Neural cell (in vitro differentiated cells): ENCODE measurements at regions not wholly inside any gene's neighbourhood (a gene's known extent, or its start where the extent isn't known, plus 50 kb on each side); places are given as distances from the start of the nearest gene placed in this dataset.
A peak's percentile ranks its signal among the peaks of the same experiment; 100 is the strongest.

Source experiments
- H2AFZ ChIP-seq: fragments of 200-600, 300-800 bp; sonication (generic), shearing (Covaris generic); 2 replicates; pipeline ENCODE4 v1.6.0; 2014; ENCODE audit warnings: low read depth, mild to moderate bottlenecking, antibody characterized with exemption, low read length, moderate library complexity
- H3F3A ChIP-seq: fragments of 200-600 bp; shearing (Covaris generic); 2 replicates; pipeline ENCODE4 v1.6.1; 2016; ENCODE audit warnings: mild to moderate bottlenecking, moderate library complexity, mixed read lengths, antibody characterized with exemption, low read length; ENCODE audit not compliant: insufficient read depth, poor library complexity, severe bottlenecking
- H3K27ac ChIP-seq: fragments of 200-600, 300-800 bp; sonication (generic), shearing (Covaris generic); 2 replicates; pipeline ENCODE4 v1.5.1; 2014; ENCODE audit warnings: mild to moderate bottlenecking, low read length, moderate library complexity
- H3K27me3 ChIP-seq: fragments of 300-800, 200-600 bp; sonication (generic), shearing (Covaris generic); 2 replicates; pipeline ENCODE4 v1.6.0; 2014; ENCODE audit warnings: mild to moderate bottlenecking, low read depth, low read length, moderate library complexity; ENCODE audit not compliant: insufficient read depth
- H3K36me3 ChIP-seq: fragments of 300-800, 200-600 bp; sonication (generic), shearing (Covaris generic); 2 replicates; pipeline ENCODE4 v1.5.1; 2014; ENCODE audit warnings: mild to moderate bottlenecking, antibody characterized with exemption, low read length, moderate library complexity; ENCODE audit not compliant: insufficient read depth
- H3K4me2 ChIP-seq: fragments of 300-800, 200-600 bp; sonication (generic), shearing (Covaris generic); 2 replicates; pipeline ENCODE4 v1.6.0; 2014; ENCODE audit warnings: mild to moderate bottlenecking, low read length
- H3K4me3 ChIP-seq: fragments of 300-800, 200-600 bp; sonication (generic), shearing (Covaris generic); 2 replicates; pipeline ENCODE4 v1.5.1; 2014; ENCODE audit warnings: mild to moderate bottlenecking, low read length, moderate library complexity
- H3K79me2 ChIP-seq: fragments of 200-600 bp; shearing (Covaris generic); replicated peaks from 2 replicates; pipeline ENCODE4 v1.6.0; 2014; ENCODE audit warnings: mild to moderate bottlenecking, low read length, moderate library complexity; ENCODE audit not compliant: insufficient read depth
- H3K9ac ChIP-seq: fragments of 300-800, 200-600 bp; sonication (generic), shearing (Covaris generic); 2 replicates; pipeline ENCODE4 v1.6.1; 2016; ENCODE audit warnings: mild to moderate bottlenecking, low read length, mixed read lengths
- H3K9me2 ChIP-seq: fragments of 200-600 bp; shearing (Covaris generic); 2 replicates; pipeline ENCODE4 v1.6.1; 2016; ENCODE audit warnings: mild to moderate bottlenecking, low read length, mixed read lengths; ENCODE audit not compliant: insufficient read depth
- H3K9me3 ChIP-seq: fragments of 200-600, 300-800 bp; sonication (generic), shearing (Covaris generic); 2 replicates; pipeline ENCODE4 v1.6.1; 2016; ENCODE audit warnings: mild to moderate bottlenecking, mixed run types, low read length, moderate library complexity, mixed read lengths
- H4K20me1 ChIP-seq: fragments of 200-600 bp; shearing (Covaris generic); 2 replicates; pipeline ENCODE4 v1.6.1; 2016; ENCODE audit warnings: mild to moderate bottlenecking, mixed run types; ENCODE audit not compliant: insufficient read depth
- EP300 ChIP-seq: fragments of 450-650 bp; conservative IDR thresholded peaks from 2 replicates; pipeline ENCODE4 v1.6.1; 2014; ENCODE audit warnings: antibody characterized with exemption, mild to moderate bottlenecking, moderate library complexity; ENCODE audit not compliant: poor library complexity, severe bottlenecking
- EZH2 ChIP-seq: fragments of 200-600, 300-800 bp; shearing (Covaris generic), sonication (generic); IDR thresholded peaks from 2 replicates; pipeline ENCODE4 v1.6.1; 2014; ENCODE audit warnings: antibody characterized with exemption, low read length, borderline replicate concordance, mild to moderate bottlenecking; ENCODE audit not compliant: insufficient read depth, poor library complexity, severe bottlenecking
- MXI1 ChIP-seq: fragments of 450-650 bp; conservative IDR thresholded peaks from 2 replicates; pipeline ENCODE4 v1.6.1; 2014; ENCODE audit warnings: antibody characterized with exemption, mild to moderate bottlenecking; ENCODE audit not compliant: poor library complexity, severe bottlenecking
- POLR2AphosphoS5 ChIP-seq: IDR thresholded peaks from 2 replicates; pipeline ENCODE4 v1.6.1; 2012
- RAD21 ChIP-seq: fragments of 450-650 bp; conservative IDR thresholded peaks from 2 replicates; pipeline ENCODE4 v1.6.1; 2014; ENCODE audit warnings: antibody characterized with exemption, mild to moderate bottlenecking, moderate library complexity
- SMC3 ChIP-seq: fragments of 450-650 bp; conservative IDR thresholded peaks from 2 replicates; pipeline ENCODE4 v1.6.1; 2014; ENCODE audit warnings: antibody characterized with exemption, mild to moderate bottlenecking, moderate library complexity; ENCODE audit not compliant: poor library complexity
- TAF1 ChIP-seq: IDR thresholded peaks from 2 replicates; pipeline ENCODE4 v1.6.1; 2012; ENCODE audit warnings: low read depth
- TF ChIP-seq, protein P1 (sequence below): IDR thresholded peaks from 2 replicates; pipeline ENCODE4 v1.6.1; 2012; ENCODE audit warnings: borderline replicate concordance
- TF ChIP-seq, protein P2 (sequence below): fragments of 450-650 bp; IDR thresholded peaks from 2 replicates; pipeline ENCODE4 v1.5.1; 2014; ENCODE audit warnings: antibody characterized with exemption, mild to moderate bottlenecking, moderate library complexity; ENCODE audit not compliant: poor library complexity, severe bottlenecking

DNA sequence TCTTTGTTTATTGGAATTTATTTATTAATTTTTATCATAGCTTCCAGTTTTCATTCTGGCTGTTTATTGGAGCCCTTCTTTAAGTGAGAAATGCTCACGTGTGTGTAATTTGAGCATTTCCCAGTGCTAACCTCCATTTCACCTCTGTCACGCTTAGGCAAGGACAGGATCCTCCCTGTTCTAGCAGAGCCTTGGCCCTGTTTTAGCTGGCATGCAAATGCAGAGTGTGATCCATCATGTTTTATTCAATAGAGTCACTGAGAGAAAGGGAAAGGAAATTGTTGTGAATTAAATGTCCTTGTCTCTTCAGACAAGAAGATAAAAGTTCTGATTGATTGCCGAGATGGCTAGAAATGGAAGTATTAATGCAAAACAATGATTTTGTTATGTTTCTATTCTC is 137.3 kb upstream of the ACO1 start:
- H3K4me3 ChIP-seq, result no peak overlapping the region
- H4K20me1 ChIP-seq, result no peaks in the 10 kb centered on the region
- H3K27me3 ChIP-seq, result no peaks in the 10 kb centered on the region
- no peak overlapping the region for H3K9ac ChIP-seq
- no peak overlapping the region for H3K4me2 ChIP-seq
- H3K9me2 ChIP-seq, result no peaks in the 10 kb centered on the region
- no peaks in the 10 kb centered on the region for H3F3A ChIP-seq
- TF ChIP-seq POLR2AphosphoS5, result peak; percentile 35
- no peak for TF ChIP-seq SMC3
- TF ChIP-seq EP300, result peak; percentile 68
- no peak for TF ChIP-seq MXI1
- H3K9me3 ChIP-seq, result no peaks in the 10 kb centered on the region
- H3K36me3 ChIP-seq, result no peaks in the 10 kb centered on the region
- peak overlapping the region; percentile 52 for H3K27ac ChIP-seq
- H3K79me2 ChIP-seq, result no peaks in the 10 kb centered on the region
- no peak overlapping the region for H2AFZ ChIP-seq

DNA sequence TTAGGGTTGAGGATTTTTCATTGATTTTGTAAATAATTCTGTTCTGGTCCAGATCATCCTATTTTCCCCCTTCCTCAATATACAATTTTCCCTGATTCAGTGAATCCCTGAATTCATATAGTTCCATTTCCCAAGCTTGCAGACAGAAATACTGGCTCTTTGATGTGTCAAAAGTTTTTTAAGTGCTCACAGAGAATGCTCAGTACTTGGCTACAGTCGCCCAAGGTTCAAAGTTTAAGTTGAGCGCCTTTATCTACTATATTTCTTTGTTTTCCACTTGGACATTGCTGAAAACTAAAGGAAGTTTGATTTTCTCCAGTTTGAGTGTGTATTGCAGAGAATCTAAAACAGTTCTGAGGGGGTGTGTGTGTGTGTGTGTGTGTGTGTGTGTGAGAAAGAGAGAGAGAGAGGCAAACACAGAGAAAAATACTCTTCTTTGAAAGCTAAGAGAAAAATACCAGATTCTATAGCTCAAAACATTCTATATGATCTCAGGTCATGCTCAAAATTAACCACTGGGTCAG is 136.2 kb upstream of the ACO1 start:
- Histone ChIP-seq H3K27ac (no peak overlapping the region), H3K9me2 (no peaks in the 10 kb centered on the region), H3K4me3 (no peak overlapping the region), H3K27me3 (no peaks in the 10 kb centered on the region), H3K36me3 (no peaks in the 10 kb centered on the region), H3F3A (no peaks in the 10 kb centered on the region), H2AFZ (no peak overlapping the region), H3K79me2 (no peaks in the 10 kb centered on the region), H3K9me3 (no peaks in the 10 kb centered on the region), H3K4me2 (no peak overlapping the region), H3K9ac (no peak overlapping the region), H4K20me1 (no peaks in the 10 kb centered on the region)
- TF ChIP-seq, protein P1, sequence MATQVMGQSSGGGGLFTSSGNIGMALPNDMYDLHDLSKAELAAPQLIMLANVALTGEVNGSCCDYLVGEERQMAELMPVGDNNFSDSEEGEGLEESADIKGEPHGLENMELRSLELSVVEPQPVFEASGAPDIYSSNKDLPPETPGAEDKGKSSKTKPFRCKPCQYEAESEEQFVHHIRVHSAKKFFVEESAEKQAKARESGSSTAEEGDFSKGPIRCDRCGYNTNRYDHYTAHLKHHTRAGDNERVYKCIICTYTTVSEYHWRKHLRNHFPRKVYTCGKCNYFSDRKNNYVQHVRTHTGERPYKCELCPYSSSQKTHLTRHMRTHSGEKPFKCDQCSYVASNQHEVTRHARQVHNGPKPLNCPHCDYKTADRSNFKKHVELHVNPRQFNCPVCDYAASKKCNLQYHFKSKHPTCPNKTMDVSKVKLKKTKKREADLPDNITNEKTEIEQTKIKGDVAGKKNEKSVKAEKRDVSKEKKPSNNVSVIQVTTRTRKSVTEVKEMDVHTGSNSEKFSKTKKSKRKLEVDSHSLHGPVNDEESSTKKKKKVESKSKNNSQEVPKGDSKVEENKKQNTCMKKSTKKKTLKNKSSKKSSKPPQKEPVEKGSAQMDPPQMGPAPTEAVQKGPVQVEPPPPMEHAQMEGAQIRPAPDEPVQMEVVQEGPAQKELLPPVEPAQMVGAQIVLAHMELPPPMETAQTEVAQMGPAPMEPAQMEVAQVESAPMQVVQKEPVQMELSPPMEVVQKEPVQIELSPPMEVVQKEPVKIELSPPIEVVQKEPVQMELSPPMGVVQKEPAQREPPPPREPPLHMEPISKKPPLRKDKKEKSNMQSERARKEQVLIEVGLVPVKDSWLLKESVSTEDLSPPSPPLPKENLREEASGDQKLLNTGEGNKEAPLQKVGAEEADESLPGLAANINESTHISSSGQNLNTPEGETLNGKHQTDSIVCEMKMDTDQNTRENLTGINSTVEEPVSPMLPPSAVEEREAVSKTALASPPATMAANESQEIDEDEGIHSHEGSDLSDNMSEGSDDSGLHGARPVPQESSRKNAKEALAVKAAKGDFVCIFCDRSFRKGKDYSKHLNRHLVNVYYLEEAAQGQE, result no peak
- no peak for TF ChIP-seq TAF1
- TF ChIP-seq EZH2, result no peak
- TF ChIP-seq, protein P2, sequence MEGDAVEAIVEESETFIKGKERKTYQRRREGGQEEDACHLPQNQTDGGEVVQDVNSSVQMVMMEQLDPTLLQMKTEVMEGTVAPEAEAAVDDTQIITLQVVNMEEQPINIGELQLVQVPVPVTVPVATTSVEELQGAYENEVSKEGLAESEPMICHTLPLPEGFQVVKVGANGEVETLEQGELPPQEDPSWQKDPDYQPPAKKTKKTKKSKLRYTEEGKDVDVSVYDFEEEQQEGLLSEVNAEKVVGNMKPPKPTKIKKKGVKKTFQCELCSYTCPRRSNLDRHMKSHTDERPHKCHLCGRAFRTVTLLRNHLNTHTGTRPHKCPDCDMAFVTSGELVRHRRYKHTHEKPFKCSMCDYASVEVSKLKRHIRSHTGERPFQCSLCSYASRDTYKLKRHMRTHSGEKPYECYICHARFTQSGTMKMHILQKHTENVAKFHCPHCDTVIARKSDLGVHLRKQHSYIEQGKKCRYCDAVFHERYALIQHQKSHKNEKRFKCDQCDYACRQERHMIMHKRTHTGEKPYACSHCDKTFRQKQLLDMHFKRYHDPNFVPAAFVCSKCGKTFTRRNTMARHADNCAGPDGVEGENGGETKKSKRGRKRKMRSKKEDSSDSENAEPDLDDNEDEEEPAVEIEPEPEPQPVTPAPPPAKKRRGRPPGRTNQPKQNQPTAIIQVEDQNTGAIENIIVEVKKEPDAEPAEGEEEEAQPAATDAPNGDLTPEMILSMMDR, result no peak
- TF ChIP-seq MXI1, result no peak
- TF ChIP-seq EP300, result no peak
- TF ChIP-seq POLR2AphosphoS5, result no peak

DNA sequence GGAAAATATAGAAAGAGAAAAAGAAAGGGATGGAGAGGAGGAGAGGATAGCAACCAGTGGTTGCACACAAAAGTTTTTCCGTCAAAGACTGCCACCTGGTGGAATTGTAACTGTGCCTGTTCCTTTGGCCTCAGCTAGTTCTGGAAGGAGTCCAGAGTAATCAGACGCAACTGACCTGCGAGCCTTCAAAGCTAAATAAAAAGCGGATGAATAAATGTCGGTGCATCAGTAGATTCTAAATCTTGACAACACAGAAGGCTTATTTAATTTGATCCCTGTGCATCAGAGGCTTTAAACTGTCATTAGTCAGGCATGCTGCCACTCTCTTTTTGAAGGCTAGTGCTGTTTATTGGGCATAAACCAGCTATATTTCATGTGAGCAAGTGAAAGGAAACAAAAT is 132.9 kb upstream of the ACO1 start:
- Histone ChIP-seq H3K27me3 (no peaks in the 10 kb centered on the region), H3K27ac (no peak overlapping the region), H3F3A (no peaks in the 10 kb centered on the region), H3K9me2 (no peaks in the 10 kb centered on the region), H3K4me3 (no peak overlapping the region), H3K9ac (no peak overlapping the region), H3K9me3 (no peaks in the 10 kb centered on the region), H3K4me2 (no peak overlapping the region), H3K36me3 (no peaks in the 10 kb centered on the region), H4K20me1 (no peaks in the 10 kb centered on the region), H3K79me2 (no peaks in the 10 kb centered on the region), H2AFZ (no peak overlapping the region)
- TF ChIP-seq, protein P2, result peak; percentile 86
- TF ChIP-seq MXI1 (no peak), SMC3 (peak; percentile 82), RAD21 (peak; percentile 86), POLR2AphosphoS5 (no peak), EP300 (no peak)
